ENCODE measurements at regions not wholly inside any gene's neighbourhood (a gene's known extent, or its start where the extent isn't known, plus 50 kb on each side); places are given as distances from the start of the nearest gene placed in this dataset.
A peak's percentile ranks its signal among the peaks of the same experiment; 100 is the strongest.

DNA sequence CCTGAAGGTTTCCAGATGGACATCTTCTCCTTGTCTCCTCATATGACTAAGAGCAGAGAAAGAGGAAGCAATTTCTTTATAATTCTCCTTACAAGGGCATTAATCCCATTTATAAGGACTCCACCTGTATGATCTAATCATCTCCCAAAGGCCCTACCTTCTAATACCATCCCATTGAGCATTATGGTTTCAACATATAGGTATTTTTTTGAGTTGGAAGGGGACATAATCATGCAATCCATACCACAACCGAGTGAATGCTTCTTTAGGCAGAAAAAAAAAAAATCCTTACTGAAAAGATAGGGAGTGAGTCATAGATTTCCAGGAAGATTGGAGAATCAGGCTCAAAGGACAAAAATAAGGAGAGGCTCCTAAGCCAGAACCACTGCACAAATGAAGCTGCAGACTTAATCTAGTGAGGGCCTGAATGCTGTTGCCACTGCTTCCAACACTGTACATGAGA is 312.5 kb upstream of the HS3ST1 start:
- TF ChIP-seq, protein P1, sequence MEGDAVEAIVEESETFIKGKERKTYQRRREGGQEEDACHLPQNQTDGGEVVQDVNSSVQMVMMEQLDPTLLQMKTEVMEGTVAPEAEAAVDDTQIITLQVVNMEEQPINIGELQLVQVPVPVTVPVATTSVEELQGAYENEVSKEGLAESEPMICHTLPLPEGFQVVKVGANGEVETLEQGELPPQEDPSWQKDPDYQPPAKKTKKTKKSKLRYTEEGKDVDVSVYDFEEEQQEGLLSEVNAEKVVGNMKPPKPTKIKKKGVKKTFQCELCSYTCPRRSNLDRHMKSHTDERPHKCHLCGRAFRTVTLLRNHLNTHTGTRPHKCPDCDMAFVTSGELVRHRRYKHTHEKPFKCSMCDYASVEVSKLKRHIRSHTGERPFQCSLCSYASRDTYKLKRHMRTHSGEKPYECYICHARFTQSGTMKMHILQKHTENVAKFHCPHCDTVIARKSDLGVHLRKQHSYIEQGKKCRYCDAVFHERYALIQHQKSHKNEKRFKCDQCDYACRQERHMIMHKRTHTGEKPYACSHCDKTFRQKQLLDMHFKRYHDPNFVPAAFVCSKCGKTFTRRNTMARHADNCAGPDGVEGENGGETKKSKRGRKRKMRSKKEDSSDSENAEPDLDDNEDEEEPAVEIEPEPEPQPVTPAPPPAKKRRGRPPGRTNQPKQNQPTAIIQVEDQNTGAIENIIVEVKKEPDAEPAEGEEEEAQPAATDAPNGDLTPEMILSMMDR (IDR thresholded peaks at IDR 0.05; ENCODE audit: insufficient read depth, low read length, severe bottlenecking), result no peak
- H3K27me3 ChIP-seq (ENCODE audit: control insufficient read depth, insufficient read depth, low read length), result no peaks in the 10 kb centered on the region
- FAIRE-seq (no peak), DNase-seq (ENCODE audit: low read depth) (peak; percentile 57)
- H3K4me3 ChIP-seq (ENCODE audit: low read depth, low read length), result no peak overlapping the region
- no peaks in the 10 kb centered on the region for H3K36me3 ChIP-seq (ENCODE audit: control insufficient read depth, insufficient read depth, low read length)

- no peak for FAIRE-seq
These were observed 311.3 kb upstream of the HS3ST1 start for GRCh38 chr4:11739992-11740391.

DNA sequence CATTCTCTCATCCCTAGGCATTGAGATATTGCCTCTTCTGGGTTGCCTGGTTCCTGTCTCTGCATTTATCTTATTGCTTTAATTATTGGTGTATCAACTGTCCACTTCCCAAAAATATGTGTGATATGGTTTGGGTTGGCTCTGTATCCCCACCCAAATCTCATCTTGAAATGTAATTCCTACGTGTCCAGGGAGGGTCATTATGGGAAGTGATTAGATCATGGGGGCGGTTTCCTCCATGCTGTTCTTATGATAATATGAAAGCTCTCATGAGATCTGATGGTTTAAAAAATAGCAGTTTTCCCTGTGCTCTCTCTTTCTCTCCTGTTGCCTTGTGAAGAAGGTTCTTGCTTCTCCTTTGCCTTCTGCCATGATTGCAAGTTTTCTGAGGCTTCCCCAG is 308.3 kb upstream of the HS3ST1 start:
- no peaks in the 10 kb centered on the region for H3K36me3 ChIP-seq (ENCODE audit: control insufficient read depth, insufficient read depth, low read length)
- no peak for DNase-seq (ENCODE audit: low read depth)
- no peak overlapping the region for H3K4me3 ChIP-seq (ENCODE audit: low read depth, low read length)
- TF ChIP-seq, protein P1 (IDR thresholded peaks at IDR 0.05; ENCODE audit: insufficient read depth, low read length, severe bottlenecking), result no peak
- FAIRE-seq, result no peak
- no peaks in the 10 kb centered on the region for H3K27me3 ChIP-seq (ENCODE audit: control insufficient read depth, insufficient read depth, low read length)

More at GRCh38 chr4:11739992-11740391, 311.3 kb upstream of the HS3ST1 start:
- no peak overlapping the region for H3K4me3 ChIP-seq (ENCODE audit: low read depth, low read length)
- TF ChIP-seq, protein P1 (IDR thresholded peaks at IDR 0.05; ENCODE audit: insufficient read depth, low read length, severe bottlenecking), result no peak
- H3K36me3 ChIP-seq (ENCODE audit: control insufficient read depth, insufficient read depth, low read length), result no peaks in the 10 kb centered on the region
- DNase-seq (ENCODE audit: low read depth), result no peak
- H3K27me3 ChIP-seq (ENCODE audit: control insufficient read depth, insufficient read depth, low read length), result no peaks in the 10 kb centered on the region

DNA sequence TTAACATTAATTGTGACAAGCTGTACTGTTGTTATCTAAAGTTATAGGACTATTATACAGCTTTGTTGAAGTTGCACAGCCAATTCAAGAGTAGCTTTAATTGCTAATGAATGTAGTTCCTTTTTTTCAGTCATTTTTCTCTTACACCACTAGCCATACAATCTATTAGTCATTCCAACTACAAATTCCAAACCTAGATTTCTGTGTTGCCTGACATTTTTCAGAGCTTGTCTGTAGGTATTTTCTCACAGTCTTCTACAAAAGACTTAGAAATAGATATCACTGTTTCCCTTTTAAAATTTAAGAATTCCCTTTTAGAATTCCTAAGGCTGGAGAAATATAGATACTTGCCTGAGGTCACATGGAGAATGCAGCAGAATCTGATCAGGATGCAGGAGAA is 307.0 kb upstream of the HS3ST1 start:
- Histone ChIP-seq H3K36me3 (ENCODE audit: control insufficient read depth, insufficient read depth, low read length) (no peaks in the 10 kb centered on the region), H3K4me3 (ENCODE audit: low read depth, low read length) (no peak overlapping the region), H3K27me3 (ENCODE audit: control insufficient read depth, insufficient read depth, low read length) (no peaks in the 10 kb centered on the region)
- DNase-seq (ENCODE audit: low read depth), result no peak
- no peak for FAIRE-seq
- TF ChIP-seq, protein P1 (IDR thresholded peaks at IDR 0.05; ENCODE audit: insufficient read depth, low read length, severe bottlenecking), result no peak

- H3K4me3 ChIP-seq (ENCODE audit: low read depth, low read length), result no peak overlapping the region
- H3K36me3 ChIP-seq (ENCODE audit: control insufficient read depth, insufficient read depth, low read length), result no peaks in the 10 kb centered on the region
- DNase-seq (ENCODE audit: low read depth) (peak; percentile 81), FAIRE-seq (peak; percentile 7)
- TF ChIP-seq, protein P1 (IDR thresholded peaks at IDR 0.05; ENCODE audit: insufficient read depth, low read length, severe bottlenecking), result no peak
- no peaks in the 10 kb centered on the region for H3K27me3 ChIP-seq (ENCODE audit: control insufficient read depth, insufficient read depth, low read length)
These were observed 303.5 kb upstream of the HS3ST1 start for GRCh38 chr4:11732155-11732554.

DNA sequence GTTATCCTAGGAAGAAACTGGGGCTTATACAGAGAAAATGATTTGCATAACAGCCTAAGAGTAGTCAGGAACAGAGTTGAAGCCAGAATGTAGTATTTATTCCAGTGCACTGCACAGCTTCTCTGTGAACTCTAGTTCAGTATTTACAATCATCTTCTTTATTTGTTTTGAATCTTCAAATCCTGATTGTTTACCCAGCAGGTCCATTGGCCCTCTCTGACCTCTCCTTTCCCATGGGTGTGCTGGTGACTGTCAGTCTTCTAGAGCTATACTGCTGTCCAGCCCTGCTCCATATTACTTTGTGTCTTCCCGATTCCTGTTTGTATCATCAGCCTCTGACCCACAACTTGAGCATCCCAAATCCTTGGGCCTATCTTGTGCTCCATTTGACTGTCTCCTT is 301.9 kb upstream of the HS3ST1 start:
- TF ChIP-seq, protein P1 (IDR thresholded peaks at IDR 0.05; ENCODE audit: insufficient read depth, low read length, severe bottlenecking), result no peak
- no peak for FAIRE-seq
- Histone ChIP-seq H3K27me3 (ENCODE audit: control insufficient read depth, insufficient read depth, low read length) (no peaks in the 10 kb centered on the region), H3K4me3 (ENCODE audit: low read depth, low read length) (no peak overlapping the region), H3K36me3 (ENCODE audit: control insufficient read depth, insufficient read depth, low read length) (no peaks in the 10 kb centered on the region)
- no peak for DNase-seq (ENCODE audit: low read depth)

All from bronchial epithelial cell (primary cell).